SK-N-SH (cell line): ENCODE measurements at regions not wholly inside any gene's neighbourhood (a gene's known extent, or its start where the extent isn't known, plus 50 kb on each side); places are given as distances from the start of the nearest gene placed in this dataset.

ENCODE experiments used
- CTCF ChIA-PET: fragments of 300-600, 350-600 bp; formaldehyde crosslinking; extraction: SDS; loops from one replicate; lab custom pipeline; 2021; lab: Yijun Ruan, JAX
- POLR2A ChIA-PET: fragments of 350-600 bp; sonication (Branson Sonifier 250); formaldehyde crosslinking; extraction: SDS; loops from one replicate; lab custom pipeline; 2020; ENCODE audit warnings: antibody characterized with exemption, inconsistent platforms; lab: Yijun Ruan, JAX
- DNase-seq: peaks from one replicate; pipeline ENCODE4 v3.0.0; 2012
- H2AFZ ChIP-seq: fragments of 200-600 bp; sonication (generic); 2 replicates; pipeline ENCODE4 v1.8.1; 2016; ENCODE audit warnings: antibody characterized with exemption, mild to moderate bottlenecking, low read depth
- H3F3A ChIP-seq: fragments of 200-600 bp; sonication (generic); replicated peaks from 2 replicates; pipeline ENCODE3; 2016; ENCODE audit warnings: antibody characterized with exemption, mild to moderate bottlenecking; ENCODE audit not compliant: insufficient read depth
- H3K27ac ChIP-seq, 2 experiments: fragments of 200-500 bp in 1 of 2; fragments of 200-600 bp in 1 of 2; sonication (Bioruptor generic) in 1 of 2; sonication (generic), shearing (Covaris generic) in 1 of 2; 2 replicates each; pipeline versions ENCODE4 v1.5.1 to v1.6.1; 2014 to 2016; ENCODE audit warnings: low read depth in 2 of 2, inconsistent platforms in 1 of 2, low read length in 1 of 2, mild to moderate bottlenecking in 1 of 2, mixed read lengths in 1 of 2
- H3K27me3 ChIP-seq: fragments of 200-600 bp; sonication (generic), shearing (Covaris generic); 2 replicates; pipeline ENCODE4 v1.6.1; 2016; ENCODE audit warnings: mixed run types; ENCODE audit not compliant: insufficient read depth
- H3K36me3 ChIP-seq, 2 experiments: fragments of 200-500 bp in 1 of 2; fragments of 200-600 bp in 1 of 2; sonication (Bioruptor generic) in 1 of 2; sonication (generic) in 1 of 2; replicated peaks in 1 of 2; 2 replicates each; pipeline versions ENCODE3 to v1.5.1; 2014 to 2016; ENCODE audit warnings: low read length in 1 of 2, mild to moderate bottlenecking in 1 of 2; ENCODE audit not compliant: insufficient read depth in 2 of 2, control insufficient read depth in 1 of 2
- H3K4me1 ChIP-seq, 2 experiments: fragments of 200-500 bp in 1 of 2; fragments of 200-600 bp in 1 of 2; sonication (Bioruptor generic) in 1 of 2; sonication (generic), shearing (Covaris generic) in 1 of 2; 2 replicates each; pipeline versions ENCODE4 v1.5.1 to v1.6.1; 2014 to 2016; ENCODE audit warnings: low read depth in 1 of 2, low read length in 1 of 2, mixed run types in 1 of 2; ENCODE audit not compliant: insufficient read depth in 2 of 2, control insufficient read depth in 1 of 2
- H3K4me2 ChIP-seq: fragments of 200-600 bp; sonication (generic), shearing (Covaris generic); 2 replicates; pipeline ENCODE4 v1.6.1; 2017; ENCODE audit warnings: mixed run types
- H3K4me3 ChIP-seq, 2 experiments: fragments of 200-500 bp in 1 of 2; fragments of 200-600 bp in 1 of 2; sonication (Bioruptor generic) in 1 of 2; sonication (generic), shearing (Covaris generic) in 1 of 2; 2 replicates each; pipeline versions ENCODE4 v1.5.1 to v1.8.1; 2014 to 2016; ENCODE audit warnings: low read depth in 2 of 2, inconsistent platforms in 1 of 2, low read length in 1 of 2, mild to moderate bottlenecking in 1 of 2, mixed read lengths in 1 of 2, moderate library complexity in 1 of 2
- H3K79me2 ChIP-seq: fragments of 200-600 bp; sonication (generic); 2 replicates; pipeline ENCODE4 v1.8.1; 2017; ENCODE audit warnings: mild to moderate bottlenecking; ENCODE audit not compliant: insufficient read depth
- H3K9ac ChIP-seq: fragments of 200-600 bp; sonication (generic); 2 replicates; pipeline ENCODE4 v1.6.1; 2017; ENCODE audit warnings: mixed run types
- H3K9me2 ChIP-seq: fragments of 200-600 bp; sonication (generic); 2 replicates; pipeline ENCODE4 v1.6.1; 2017; ENCODE audit warnings: mixed run types
- H3K9me3 ChIP-seq: fragments of 200-600 bp; sonication (generic); 2 replicates; pipeline ENCODE4 v1.6.1; 2017; ENCODE audit warnings: mixed run types, mild to moderate bottlenecking, moderate library complexity
- H4K20me1 ChIP-seq: fragments of 200-600 bp; sonication (generic); 2 replicates; pipeline ENCODE4 v1.6.1; 2017; ENCODE audit warnings: mild to moderate bottlenecking, mixed run types; ENCODE audit not compliant: insufficient read depth
- CHD2 ChIP-seq: fragments of 150-350 bp; IDR thresholded peaks from 2 replicates; pipeline ENCODE4 v1.6.1; 2018; ENCODE audit warnings: low read length; ENCODE audit not compliant: partially characterized antibody
- EZH2phosphoT487 ChIP-seq: fragments of 200-600 bp; sonication (generic); IDR thresholded peaks from 2 replicates; pipeline ENCODE4 v1.6.1; 2017; ENCODE audit warnings: low read depth, mixed run types, mild to moderate bottlenecking, antibody characterized with exemption, moderate library complexity, borderline replicate concordance
- FOXJ3 ChIP-seq: sonication (generic); formaldehyde crosslinking; IDR thresholded peaks from 2 replicates; pipeline ENCODE4 v1.5.1; 2020; ENCODE audit warnings: mild to moderate bottlenecking, missing genetic modification reagents
- GATA2 ChIP-seq: sonication (generic); formaldehyde crosslinking; IDR thresholded peaks from 2 replicates; pipeline ENCODE4 v1.5.0; 2020; ENCODE audit warnings: mild to moderate bottlenecking, missing genetic modification reagents
- JUND ChIP-seq: IDR thresholded peaks from 2 replicates; pipeline ENCODE4 v1.4.0; 2012
- MXI1 ChIP-seq: IDR thresholded peaks from 2 replicates; pipeline ENCODE4 v1.6.1; 2012; ENCODE audit warnings: mild to moderate bottlenecking, low read depth, low read length, improper control_type of control experiment
- NRF1 ChIP-seq: IDR thresholded peaks from 2 replicates; pipeline ENCODE4 v1.6.1; 2012; ENCODE audit warnings: low read depth, mild to moderate bottlenecking, low read length
- RFX5 ChIP-seq: IDR thresholded peaks from 2 replicates; pipeline ENCODE4 v1.6.1; 2012; ENCODE audit warnings: mild to moderate bottlenecking, improper control_type of control experiment, low read length
- SMC3 ChIP-seq: IDR thresholded peaks from 2 replicates; pipeline ENCODE4 v1.6.1; 2012; ENCODE audit warnings: low read depth, low read length, improper control_type of control experiment
- TAF1 ChIP-seq: IDR thresholded peaks from 2 replicates; pipeline ENCODE4 v1.6.1; 2012; ENCODE audit warnings: low read depth, mild to moderate bottlenecking, low read length, moderate library complexity, borderline replicate concordance
- TCF12 ChIP-seq: IDR thresholded peaks from 2 replicates; pipeline ENCODE4 v1.4.0; 2012
- USF2 ChIP-seq: fragments of 150-350 bp; IDR thresholded peaks from 2 replicates; pipeline ENCODE4 v1.6.1; 2017; ENCODE audit warnings: antibody characterized with exemption, low read length, low read depth, borderline replicate concordance
- YY1 ChIP-seq: IDR thresholded peaks from 2 replicates; pipeline ENCODE4 v1.4.0; 2012; ENCODE audit warnings: low read depth, mild to moderate bottlenecking
- ZBTB33 ChIP-seq: IDR thresholded peaks from 2 replicates; pipeline ENCODE4 v1.4.0; 2012; ENCODE audit warnings: low read depth, borderline replicate concordance
- WGBS: methylation state at CpG from one replicate; pipeline ENCODE4 v1.1.6; 2017; ENCODE audit warnings: low lambda C conversion rate; 5-methylcytosine and 5-hydroxymethylcytosine counted together

- TF ChIP-seq TAF1, result no peak
Measured at GRCh38 chr2:144645083-144645778, 125.3 kb upstream of the ZEB2 start (continued).

GRCh38 chr2:144644549-144644948 is 124.6 kb upstream of the ZEB2 start:
- Histone ChIP-seq H3K9ac (no peak overlapping the region), H3K27me3 (no peaks in the 10 kb centered on the region), H3K4me3 (no peak overlapping the region), H4K20me1 (no peaks in the 10 kb centered on the region), H3K4me2 (no peak overlapping the region), H3F3A (no peaks in the 10 kb centered on the region), H3K36me3 (no peaks in the 10 kb centered on the region), H3K4me1 (peaks cover 0 to 7% of the 10 kb centered on the region in 2 experiments; a peak in 2 of 4 replicates), H3K27ac (no peak overlapping the region), H3K9me2 (no peaks in the 10 kb centered on the region), H2AFZ (no peak overlapping the region), H3K9me3 (no peaks in the 10 kb centered on the region), H3K79me2 (no peaks in the 10 kb centered on the region)
- DNase-seq, result no peak
- 100% methylated on average over 3 of the region's 3 CpGs for WGBS
- ChIA-PET POLR2A (no interaction called here), CTCF (no interaction called here)
- no peak for TF ChIP-seq YY1
- TF ChIP-seq GATA2 (CRISPR knock-in tag), result no peak
- TF ChIP-seq CHD2, result no peak
- TF ChIP-seq MXI1, result no peak
- TF ChIP-seq TAF1, result no peak
- no peak for TF ChIP-seq ZBTB33
- no peak for TF ChIP-seq TCF12
- no peak for TF ChIP-seq JUND
- TF ChIP-seq RFX5, result no peak
- no peak for TF ChIP-seq NRF1
- TF ChIP-seq USF2, result no peak
- TF ChIP-seq SMC3, result no peak
- no peak for TF ChIP-seq EZH2phosphoT487
- no peak for TF ChIP-seq FOXJ3
